GM18499 (cell line): ENCODE measurements at regions not wholly inside any gene's neighbourhood (a gene's known extent, or its start where the extent isn't known, plus 50 kb on each side); places are given as distances from the start of the nearest gene placed in this dataset.
"Not testable (repeated sequence)": the region's sequence is repeated elsewhere in the genome, so short reads cannot be mapped to it uniquely, and the experiment has no call there.

Experiments
- ATAC-seq: cut with Tn5 transposase; IDR thresholded peaks from one replicate; pipeline ENCODE4 v1.9.1; 2021; ENCODE audit warnings: moderate number of reproducible peaks; ENCODE audit not compliant: insufficient read depth, unreplicated experiment

DNA sequence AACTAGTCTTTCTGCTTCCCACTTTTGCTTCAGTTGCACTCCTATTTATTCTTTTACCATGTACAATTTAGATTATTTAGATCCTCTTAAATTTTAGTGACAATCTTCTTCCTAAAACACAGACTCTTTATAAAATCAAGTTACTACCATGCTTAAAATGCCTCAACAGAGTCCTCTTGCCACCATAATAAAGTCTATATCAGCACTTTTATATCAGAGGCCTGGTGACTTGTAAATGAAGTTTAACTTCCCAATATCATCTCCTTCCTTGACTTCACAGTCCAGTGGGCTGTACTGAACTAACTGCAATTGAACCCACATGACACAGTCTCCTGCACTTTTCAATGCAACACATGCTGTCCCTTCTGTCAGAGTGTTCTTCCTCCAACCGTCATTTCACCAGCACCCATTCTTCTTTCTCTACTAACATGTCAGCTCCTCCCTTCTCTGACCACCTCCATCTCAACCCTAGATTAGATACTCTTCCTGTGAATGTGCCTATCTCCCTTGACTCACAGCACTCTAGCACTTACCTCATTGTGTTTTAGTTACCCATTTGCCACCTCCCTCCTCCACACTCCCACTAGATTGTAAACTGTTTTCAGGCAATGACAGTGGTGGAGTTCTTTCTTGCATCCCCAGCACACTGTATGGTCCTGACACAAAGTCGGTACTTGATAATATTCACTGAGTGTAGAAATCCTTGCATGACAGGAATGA lies 414.9 kb downstream of the SATB2 start:
- ATAC-seq, result no peak

DNA sequence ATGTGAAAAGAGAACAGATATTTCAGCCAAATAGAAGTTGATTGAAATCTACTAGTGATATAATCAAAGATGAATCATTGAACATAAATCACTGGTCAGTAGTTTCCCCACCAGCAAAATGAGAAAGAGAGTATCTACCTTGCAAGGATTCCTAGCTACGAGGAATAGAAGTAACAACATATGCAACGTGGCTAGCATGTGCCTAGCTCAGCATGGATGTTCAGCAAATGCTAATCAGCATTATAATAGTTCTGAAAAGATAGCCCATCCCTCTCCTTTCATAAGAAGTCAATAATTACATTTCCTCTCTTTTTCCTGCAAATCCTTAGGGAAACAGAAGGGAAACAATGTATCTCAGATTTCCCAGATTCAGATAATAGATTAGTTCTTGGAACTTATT lies 417.2 kb downstream of the SATB2 start:
- no peak for ATAC-seq

DNA sequence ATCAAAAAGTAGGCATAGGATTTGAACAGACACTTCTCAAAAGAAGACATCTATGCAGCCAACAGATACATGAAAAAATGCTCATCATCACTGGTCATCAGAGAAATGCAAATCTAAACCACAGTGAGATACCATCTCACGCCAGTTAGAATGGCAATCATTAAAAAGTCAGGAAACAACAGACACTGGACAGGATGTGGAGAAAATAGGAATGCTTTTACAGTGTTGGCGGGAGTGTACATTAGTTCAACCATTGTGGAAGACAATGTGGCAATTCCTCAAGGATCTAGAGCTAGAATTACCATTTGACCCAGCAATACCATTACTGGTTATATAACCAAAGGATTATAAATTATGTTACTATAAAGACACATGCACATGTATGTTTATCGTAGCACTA lies 424.0 kb downstream of the SATB2 start:
- not testable (repeated sequence) for ATAC-seq

DNA sequence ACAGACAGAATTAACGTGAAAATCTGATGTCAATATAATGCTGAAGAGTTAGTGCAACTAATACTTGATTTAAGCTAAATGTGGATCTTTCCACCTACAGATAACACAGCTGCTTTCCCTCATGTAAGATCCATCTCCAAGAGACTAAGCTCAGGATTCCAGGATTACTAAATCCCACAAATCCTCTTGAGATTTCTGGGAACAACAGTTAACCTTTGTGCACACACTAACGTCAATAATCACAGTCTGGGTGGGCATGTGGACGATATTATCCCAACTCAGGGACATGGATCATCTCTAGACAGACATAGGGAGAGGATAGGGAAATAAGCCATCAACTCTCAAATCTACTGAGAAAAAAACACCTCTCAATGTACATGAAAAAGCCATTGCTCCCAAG lies 432.6 kb downstream of the SATB2 start:
- ATAC-seq, result no peak

DNA sequence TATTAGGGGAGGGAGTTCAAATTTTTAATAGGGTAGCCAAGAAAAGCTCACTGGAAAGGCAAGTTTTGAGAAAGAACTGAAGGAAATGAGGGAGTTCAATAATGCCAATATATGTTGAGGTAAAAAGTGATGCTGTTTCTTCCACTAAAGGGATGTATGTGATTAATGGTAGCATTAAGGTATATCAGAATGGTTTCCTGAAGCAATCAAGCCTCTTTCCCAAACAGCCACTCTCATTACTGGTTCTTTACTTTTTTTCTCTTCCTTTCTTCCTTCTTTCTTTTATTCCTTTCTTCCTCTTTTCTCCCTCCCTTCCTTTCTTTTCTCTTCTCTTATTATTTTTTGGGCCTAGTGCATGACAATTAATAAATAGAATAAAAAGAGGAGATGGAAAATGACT lies 433.5 kb downstream of the SATB2 start:
- no peak for ATAC-seq

DNA sequence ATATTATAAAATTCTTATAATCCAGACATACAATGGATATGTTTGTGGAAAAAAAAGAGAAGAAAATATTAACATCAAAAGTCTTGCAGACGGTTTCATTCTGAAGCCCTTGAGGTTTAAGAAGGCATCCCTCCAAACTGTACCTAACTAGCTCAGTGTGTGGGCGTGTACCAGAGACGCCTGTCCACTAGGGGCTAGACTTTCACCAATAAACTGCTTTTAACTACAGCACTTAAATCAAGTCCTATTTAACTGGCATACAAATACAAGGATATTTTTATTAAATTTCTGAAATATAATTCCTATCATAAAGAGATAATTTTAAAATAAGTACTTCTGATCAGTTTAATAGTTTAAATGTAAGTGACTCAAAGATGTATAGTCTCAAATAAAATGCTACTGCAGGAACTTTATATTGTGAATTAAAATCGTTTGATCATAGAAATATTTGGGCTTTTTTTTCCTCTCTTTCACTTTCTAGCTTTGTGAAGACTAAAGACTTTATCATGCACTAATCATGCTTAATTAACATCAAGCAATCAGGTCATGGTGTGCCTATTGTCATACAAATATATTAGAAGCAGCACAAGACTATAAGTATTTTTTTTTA lies 437.7 kb downstream of the SATB2 start:
- no peak for ATAC-seq

DNA sequence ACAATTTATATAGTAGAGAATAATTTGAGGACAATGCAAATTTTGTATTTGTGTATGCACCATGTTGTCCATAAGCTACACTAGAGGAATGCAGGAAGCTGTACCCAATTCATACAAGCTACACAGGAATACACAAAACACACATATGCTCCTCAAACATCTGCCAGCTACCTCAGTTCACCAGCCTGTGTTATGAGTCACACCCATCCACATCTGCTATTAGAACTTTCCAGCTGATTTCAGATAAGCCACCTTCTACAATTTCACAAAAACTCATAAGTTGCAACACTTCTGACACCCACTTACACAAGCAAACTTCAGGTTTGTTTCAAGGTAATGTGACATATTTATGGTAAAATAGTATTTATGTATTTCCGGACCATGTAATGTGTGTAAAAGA lies 438.9 kb downstream of the SATB2 start:
- no peak for ATAC-seq

DNA sequence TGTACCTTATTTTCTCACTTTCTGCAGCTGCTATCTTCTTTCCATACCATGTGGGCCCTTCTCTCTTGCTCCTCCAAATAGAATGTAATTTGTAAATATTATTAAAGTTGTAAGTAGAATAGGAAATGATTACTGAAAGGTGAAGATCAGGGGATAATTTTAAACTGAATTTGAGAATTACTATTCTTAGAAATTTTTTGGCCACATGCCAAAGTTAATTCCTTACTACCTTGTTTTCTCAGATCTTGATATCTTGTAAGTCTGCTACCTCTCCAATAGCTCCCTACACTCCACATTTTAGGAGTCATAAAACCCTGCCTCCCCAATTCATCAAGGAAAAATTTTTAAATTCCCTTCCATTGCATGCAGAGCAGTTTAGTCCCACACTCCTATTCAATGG lies 442.7 kb downstream of the SATB2 start:
- ATAC-seq, result no peak

DNA sequence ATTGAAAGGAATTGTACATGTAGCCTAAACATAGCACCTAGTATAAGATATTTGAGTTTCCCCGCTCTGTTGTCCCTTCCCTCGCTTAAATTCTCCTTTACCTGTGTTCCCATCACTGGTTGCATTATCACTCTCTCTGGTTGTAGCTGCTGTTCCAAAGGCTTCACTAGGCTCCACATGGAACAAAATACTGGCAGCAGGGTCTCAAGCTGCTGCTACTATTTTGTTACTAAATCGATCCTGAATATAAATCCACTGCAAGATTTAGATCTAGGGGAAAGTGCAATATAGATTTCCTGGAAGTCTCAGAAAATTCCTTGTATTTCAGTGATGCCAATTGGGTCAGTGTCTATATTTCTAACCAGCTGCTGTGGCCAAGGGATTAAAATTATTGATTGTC lies 443.5 kb downstream of the SATB2 start:
- ATAC-seq, result no peak

DNA sequence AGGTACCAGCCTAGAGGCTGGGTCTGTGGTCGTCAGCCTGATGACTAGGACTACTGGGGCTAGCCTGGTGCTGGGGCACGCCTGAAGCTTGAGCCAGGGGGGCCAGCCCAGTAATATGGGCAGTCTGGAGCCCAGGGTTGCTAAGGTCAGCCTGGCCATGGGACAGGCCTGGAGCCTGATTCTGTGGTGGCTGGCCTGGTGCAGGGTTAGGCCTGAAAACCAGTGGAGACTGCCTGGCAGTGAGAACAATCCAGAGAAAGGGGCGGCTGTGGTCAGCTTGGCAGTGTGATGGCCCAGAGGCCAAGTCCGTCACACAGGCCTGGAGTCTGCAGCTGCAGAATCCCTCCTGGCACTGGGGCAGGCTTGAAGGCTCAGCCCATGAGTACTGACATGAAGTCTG lies 445.8 kb downstream of the SATB2 start:
- no peak for ATAC-seq

DNA sequence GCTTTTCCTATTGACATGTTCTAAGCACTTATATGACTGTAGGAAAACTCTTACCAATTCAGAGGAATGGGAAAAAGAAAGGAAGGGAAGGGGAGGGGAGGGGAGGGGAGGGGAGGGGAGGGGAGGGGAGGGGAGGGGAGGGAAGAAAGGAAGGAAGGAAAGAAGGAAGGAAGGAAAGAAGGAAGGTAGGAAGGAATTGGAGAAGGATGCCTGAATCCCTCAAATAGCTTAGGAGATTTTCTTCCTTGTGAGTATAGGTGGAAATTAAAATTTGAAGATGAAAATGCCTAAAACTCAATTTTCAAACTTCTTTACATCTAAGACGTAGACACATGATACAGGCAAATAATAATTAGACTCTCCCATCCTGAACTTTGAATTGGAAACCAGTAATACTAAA lies 463.1 kb downstream of the SATB2 start:
- ATAC-seq, result no peak

DNA sequence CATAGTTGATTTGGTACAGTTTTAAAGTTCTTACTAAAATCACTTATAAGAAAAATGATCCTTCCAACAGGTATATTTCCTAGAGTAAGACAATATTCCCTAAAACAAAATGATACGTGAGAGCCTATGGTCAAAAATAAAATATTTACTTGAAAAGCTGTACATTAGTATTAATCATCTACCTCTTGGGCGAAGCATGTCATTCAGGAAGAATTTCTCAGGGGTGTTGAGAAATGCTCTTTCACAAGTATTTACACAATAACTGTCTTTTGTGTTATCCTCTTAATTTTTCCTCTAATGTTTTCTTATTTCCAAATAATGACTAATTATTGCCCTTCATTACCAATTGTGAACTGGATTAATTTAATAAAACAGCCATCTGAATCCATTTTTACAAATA lies 466.3 kb downstream of the SATB2 start:
- ATAC-seq, result no peak

DNA sequence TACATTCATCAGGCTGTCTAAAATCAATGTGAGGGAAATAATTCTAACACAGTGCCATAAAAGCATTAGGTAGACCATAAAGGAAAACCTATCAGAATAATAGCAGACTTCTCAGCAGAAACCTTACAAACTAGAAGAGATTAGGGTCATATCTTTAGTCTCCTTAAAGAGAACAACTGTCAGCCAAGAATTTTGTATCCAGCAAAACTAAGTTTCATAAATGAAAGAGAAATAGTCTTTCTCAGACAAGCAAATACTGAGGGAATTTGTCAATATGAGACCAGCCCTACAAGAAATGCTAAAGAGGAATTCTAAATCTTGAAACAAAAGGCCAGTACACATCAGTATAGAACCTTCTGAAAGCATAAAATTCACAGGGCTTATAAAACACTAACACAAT lies 482.0 kb downstream of the SATB2 start:
- ATAC-seq, result no peak

DNA sequence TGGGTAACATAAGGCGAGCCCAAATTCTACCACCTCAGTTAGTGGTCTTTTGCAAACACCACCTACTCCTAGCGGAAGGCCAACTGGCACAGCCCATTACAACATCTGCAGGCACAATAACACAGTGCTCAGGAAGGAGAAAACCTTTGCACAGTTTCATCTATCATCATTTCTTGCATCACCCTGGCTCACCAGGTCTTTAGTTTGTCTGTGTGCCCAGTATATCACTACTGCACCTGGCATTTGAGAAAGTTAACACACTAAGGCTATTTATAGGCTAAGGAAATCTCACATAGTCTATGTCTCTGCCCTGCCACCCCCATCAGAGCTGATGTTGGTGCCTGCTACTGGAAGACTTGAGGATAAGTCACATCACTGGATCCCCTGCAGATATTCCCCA lies 484.0 kb downstream of the SATB2 start:
- ATAC-seq, result no peak

DNA sequence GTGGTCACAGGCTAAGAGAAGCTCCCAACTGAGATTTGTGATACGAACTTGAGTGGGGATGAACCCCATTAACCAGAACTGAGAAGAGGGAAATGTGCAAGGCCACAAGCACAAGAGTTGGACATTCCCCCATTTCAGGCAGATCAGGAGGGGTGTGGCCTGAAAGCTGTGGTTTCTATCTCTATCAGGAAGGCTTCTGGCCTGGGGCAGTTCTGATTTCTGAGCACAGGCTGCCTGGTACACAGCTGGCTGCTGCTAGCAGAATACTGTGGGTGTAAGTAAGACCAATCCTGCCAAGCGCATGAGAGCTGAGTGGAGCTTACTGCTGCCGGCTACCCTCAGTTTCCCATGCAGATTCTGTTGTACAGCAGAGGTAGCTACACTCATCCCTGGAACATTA lies 484.6 kb downstream of the SATB2 start:
- ATAC-seq, result no peak

DNA sequence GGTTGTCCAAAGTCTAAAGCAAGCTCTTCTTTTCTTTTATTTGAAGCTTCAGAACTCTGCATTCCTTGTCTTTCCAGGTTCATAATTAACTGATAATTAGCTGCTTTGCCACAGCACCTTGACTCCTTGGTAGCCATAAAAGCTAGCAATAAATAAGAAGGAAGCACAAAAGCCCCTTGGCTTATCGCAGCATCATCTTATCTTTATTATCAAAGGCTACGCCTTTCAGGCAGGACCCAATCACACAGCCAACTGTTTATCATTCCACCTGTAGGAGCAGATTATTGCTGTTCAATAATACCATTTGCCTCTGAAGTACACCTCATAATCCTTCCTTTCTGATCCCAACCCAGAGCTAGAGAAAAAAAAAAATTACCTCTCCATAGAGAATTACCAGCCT lies 489.2 kb downstream of the SATB2 start:
- ATAC-seq, result no peak

DNA sequence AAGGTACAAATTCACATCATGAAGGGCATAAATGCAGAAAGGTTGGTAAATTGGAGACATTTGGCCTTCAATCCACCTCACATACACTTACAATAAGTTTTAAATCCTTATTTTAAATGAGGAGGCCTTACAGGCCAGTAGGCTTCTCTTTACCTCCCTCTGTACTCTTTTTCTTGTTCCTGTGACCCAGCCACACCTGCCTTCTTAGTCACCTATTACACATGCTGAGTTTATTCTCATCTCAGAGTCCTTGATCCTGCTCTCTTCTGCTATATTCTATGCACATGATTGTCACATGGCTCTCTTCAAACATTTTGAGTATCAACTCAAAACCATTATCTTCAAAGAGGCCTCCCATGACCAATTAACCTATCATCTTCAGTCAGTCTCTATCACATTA lies 491.5 kb downstream of the SATB2 start:
- ATAC-seq, result no peak

DNA sequence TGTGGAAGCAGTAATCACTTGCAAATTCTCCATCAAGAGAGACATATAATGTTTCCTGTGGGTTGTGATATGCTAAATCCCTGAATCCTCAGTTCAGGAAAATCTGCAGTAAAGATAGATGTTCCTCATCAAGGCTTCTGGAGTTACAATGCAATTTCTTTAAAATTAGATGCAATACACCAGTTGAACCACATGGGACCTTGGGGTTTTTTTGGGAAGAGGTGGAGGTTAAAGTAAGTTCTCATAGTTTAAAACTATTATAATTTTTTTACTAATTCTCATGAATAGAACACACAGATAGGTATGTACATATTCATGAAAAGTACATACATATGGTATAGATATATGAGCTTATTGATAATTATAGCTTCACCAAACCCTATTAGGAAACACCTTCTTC lies 496.2 kb downstream of the SATB2 start:
- ATAC-seq, result no peak

DNA sequence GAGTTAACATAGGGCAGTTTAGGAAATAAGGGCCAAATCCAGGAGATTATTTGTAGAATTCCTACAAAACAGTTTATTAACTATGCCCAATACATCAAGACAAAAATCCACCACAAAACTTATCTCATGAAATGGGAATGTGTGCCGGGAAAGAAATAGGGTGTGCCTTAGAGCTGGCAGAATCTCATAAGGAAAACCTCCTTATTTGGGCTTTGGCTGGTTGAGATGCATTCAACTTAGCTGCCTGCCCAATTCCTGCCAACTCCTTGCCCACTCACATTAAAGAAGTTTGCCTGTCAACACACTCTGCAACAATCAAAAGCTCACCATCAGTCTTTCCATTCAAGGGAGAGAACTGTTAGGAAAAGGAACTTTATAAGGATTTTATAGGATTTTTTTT lies 500.6 kb downstream of the SATB2 start:
- ATAC-seq, result no peak

DNA sequence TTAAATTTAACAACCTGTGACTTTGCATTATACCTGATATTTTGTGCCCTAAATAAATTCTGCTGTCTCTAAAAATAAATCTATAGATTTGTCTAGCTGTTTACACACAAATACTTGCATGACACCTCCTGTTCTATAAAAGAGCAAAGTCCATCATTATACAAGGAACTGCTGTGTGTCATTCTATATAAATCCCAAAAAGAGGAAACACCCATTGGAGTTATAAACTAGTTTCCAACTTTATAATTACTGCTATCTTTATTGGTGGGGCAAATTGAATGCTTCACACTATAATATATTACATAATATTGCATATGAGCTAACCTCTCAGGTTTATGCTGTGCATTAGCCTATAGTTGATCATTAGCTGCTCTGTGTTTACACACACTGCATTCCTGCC lies 504.4 kb downstream of the SATB2 start:
- ATAC-seq, result no peak

DNA sequence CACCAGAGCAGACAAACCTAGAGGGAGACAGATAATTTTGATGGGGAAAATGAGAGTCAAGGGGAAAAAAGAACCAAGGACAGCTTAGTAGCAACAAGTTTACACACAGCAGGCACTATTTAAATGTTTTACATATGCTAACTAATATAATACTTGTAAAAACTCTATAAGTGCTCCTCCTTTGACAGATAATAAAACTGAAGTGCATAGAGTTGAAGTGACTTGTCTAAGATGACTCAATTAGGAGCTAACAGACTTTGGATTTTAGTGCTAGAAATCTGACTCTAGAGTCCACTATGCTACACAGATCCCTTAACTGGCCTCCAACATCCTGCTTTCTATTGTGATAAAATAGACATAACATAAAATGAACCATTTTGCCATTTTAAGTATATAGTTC lies 506.9 kb downstream of the SATB2 start:
- no peak for ATAC-seq

DNA sequence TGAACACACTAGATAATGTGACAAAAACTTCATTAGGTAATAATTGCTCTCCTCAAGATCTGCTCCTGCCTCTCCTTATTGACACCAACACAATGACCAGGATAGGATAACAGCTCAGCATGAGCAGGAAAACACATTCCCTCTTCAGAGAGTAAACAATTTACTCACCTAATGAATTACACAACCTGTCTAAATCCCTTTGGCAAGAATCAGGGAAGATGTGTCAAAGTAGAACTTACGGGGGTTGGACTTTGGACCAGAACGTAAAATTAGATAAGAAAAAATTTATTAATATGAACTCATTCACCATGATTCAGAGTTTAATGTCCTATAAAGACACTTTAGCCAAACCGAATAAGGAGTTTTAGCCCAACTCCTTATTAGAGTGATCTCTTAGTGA lies 512.2 kb downstream of the SATB2 start:
- ATAC-seq, result no peak
